HUES6 (cell line): ENCODE measurements at regions not wholly inside any gene's neighbourhood (a gene's known extent, or its start where the extent isn't known, plus 50 kb on each side); places are given as distances from the start of the nearest gene placed in this dataset.
A peak's percentile ranks its signal among the peaks of the same experiment; 100 is the strongest.

Source experiments
- H3K27ac ChIP-seq: 2 replicates; pipeline ENCODE4 v1.7.0; 2013; ENCODE audit warnings: low read depth, mild to moderate bottlenecking, low read length, inconsistent platforms
- H3K27me3 ChIP-seq: 2 replicates; pipeline ENCODE4 v1.6.1; 2013; ENCODE audit warnings: low read length; ENCODE audit not compliant: control insufficient read depth, insufficient read depth
- H3K36me3 ChIP-seq: 2 replicates; pipeline ENCODE4 v1.6.1; 2013; ENCODE audit warnings: low read length; ENCODE audit not compliant: control insufficient read depth, insufficient read depth
- H3K4me1 ChIP-seq: 2 replicates; pipeline ENCODE4 v1.6.1; 2013; ENCODE audit warnings: low read length; ENCODE audit not compliant: control insufficient read depth, insufficient read depth
- H3K4me3 ChIP-seq: 2 replicates; pipeline ENCODE4 v1.5.1; 2013; ENCODE audit warnings: low read depth, low read length
- H3K9ac ChIP-seq: one replicate; pipeline ENCODE4 v1.6.1; 2013; ENCODE audit warnings: mild to moderate bottlenecking, low read length
- H3K9me3 ChIP-seq: 2 replicates; pipeline ENCODE4 v1.6.1; 2013; ENCODE audit warnings: low read depth, low read length; ENCODE audit not compliant: control insufficient read depth, insufficient read depth

DNA sequence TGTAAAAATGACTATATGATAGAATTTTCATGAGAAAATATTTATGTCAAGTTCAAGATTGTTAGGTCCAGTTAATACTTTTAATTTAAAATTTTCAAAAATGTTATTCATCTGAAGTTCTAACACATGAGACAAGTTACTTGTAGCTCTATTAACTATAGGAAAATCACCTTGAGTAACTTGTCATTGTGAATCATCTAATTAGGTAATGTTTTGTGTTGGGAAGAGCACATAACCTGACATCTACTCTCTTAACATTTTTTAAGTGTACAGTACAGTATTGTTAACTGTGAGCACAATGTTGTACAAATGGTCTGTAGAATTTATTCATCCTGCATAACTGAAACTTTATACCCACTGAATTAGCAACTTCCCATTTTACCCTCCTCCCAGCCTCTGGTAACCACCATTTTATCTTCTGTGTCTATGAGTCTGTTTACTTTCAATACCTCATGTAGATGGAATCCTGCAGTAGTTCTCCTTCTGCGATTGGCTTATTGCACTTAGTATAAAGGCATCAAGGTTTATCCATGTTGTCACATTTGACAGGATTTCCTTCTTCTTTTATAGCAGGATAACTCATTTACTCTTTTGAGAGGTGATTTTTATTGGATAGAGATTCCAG is 54.6 kb downstream of the ARL4A start:
- Histone ChIP-seq H3K9me3 (no peaks in the 10 kb centered on the region), H3K27ac (no peak overlapping the region), H3K36me3 (no peaks in the 10 kb centered on the region), H3K9ac (no peak overlapping the region), H3K27me3 (no peaks in the 10 kb centered on the region), H3K4me1 (0 out of 2 replicates have a peak, but pooled peaks cover 5% of the 10 kb centered on the region), H3K4me3 (no peak overlapping the region)

DNA sequence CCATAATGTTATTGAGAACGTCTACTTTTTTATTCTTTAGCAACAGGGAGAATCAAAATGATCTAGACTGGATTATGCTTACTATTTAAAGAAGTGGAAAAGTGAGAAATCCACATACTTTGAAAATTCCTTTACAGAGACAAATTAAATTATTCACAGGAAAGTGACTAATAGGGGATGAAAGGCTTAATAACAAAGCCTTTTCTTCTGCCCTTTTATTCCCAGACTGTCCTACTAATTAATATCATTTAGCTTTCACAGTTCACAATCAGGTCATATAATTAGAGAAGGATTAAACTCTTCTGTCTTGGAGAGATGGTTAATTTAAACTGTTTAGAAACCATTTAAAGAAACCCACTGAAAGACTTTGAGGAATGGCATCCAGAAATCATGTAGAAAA is 58.8 kb downstream of the ARL4A start:
- Histone ChIP-seq H3K36me3 (no peaks in the 10 kb centered on the region), H3K4me1 (peaks cover 16% of the 10 kb centered on the region), H3K27me3 (no peaks in the 10 kb centered on the region), H3K4me3 (no peak overlapping the region), H3K27ac (no peak overlapping the region), H3K9ac (no peak overlapping the region), H3K9me3 (no peaks in the 10 kb centered on the region)

- H3K27ac ChIP-seq: no peak overlapping the region
- H3K36me3 ChIP-seq: no peaks in the 10 kb centered on the region
- no peaks in the 10 kb centered on the region for H3K9me3 ChIP-seq
- no peak overlapping the region for H3K9ac ChIP-seq
- peaks cover 16% of the 10 kb centered on the region for H3K4me1 ChIP-seq
- no peak overlapping the region for H3K4me3 ChIP-seq
- H3K27me3 ChIP-seq: no peaks in the 10 kb centered on the region
These were observed 60.4 kb downstream of the ARL4A start for GRCh38 chr7:12747687-12748306.

DNA sequence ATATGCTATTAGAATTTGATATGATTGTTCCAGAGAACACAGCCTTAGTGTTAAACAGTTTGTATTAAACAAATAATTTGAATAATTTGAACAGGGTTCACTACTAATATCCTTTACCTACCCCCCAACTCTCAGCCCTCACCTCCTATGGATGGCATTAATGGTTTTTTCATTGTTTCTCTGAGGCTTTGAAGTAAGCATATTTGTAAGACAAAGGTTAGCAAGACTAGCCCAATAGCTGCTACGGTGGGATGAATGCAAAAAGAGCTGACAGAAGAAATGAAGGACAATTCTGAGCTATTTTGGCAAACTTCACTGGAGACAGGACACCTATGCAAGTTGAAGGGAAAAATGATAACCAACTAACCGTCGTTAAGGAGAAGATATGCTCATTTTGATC is 61.6 kb downstream of the ARL4A start:
- Histone ChIP-seq H3K27me3 (no peaks in the 10 kb centered on the region), H3K4me3 (peak overlapping the region; percentile 31; the same call in 1 of the 2 replicates), H3K9ac (no peak overlapping the region), H3K4me1 (peaks cover 16% of the 10 kb centered on the region), H3K9me3 (no peaks in the 10 kb centered on the region), H3K27ac (peak overlapping the region; percentile 29; the same call in 1 of the 2 replicates), H3K36me3 (no peaks in the 10 kb centered on the region)

DNA sequence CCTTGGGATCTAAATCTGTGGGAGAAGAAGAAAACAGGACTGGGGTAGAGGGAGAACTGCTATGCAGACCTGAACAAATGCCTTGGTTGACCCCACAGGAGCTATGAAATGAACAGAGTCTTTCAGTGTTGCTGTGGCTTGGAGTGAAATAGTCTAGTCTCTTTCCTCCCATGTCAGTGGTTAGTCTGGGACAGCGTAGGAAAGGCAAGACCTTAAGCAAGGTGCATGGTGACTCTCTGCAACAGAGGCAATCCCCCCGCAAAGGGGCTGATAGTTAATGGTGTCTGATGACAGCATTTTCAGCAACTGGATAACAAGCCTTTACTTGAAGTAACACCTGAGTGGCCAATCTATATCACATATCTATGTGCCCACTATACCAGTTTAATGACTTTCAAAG is 62.3 kb downstream of the ARL4A start:
- Histone ChIP-seq H3K27me3 (no peaks in the 10 kb centered on the region), H3K36me3 (no peaks in the 10 kb centered on the region), H3K27ac (peak overlapping the region; percentile 29; the same call in 1 of the 2 replicates), H3K9ac (no peak overlapping the region), H3K9me3 (no peaks in the 10 kb centered on the region), H3K4me3 (no peak overlapping the region), H3K4me1 (peaks cover 16% of the 10 kb centered on the region)

DNA sequence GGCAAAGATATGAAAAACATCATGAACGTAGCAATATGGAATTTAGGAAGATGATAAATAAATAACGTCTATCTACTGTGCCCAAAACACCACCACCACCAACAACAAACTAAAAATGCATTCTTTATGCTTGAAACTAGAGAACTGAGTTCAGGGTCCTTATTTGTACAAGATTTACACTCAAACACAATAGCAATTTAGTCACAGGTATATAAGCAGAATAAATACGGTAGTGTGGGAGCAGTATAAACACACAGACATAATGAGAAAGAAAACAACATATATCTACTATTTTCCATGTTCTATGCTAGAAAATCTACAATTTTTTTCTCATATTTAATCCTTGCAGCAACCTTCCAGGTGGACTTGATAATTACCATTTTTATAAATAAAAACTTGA is 64.3 kb downstream of the ARL4A start:
- H3K27me3 ChIP-seq: no peaks in the 10 kb centered on the region
- H3K4me1 ChIP-seq: peaks cover 16% of the 10 kb centered on the region
- H3K27ac ChIP-seq: no peak overlapping the region
- H3K9ac ChIP-seq: no peak overlapping the region
- no peaks in the 10 kb centered on the region for H3K9me3 ChIP-seq
- H3K4me3 ChIP-seq: no peak overlapping the region
- H3K36me3 ChIP-seq: no peaks in the 10 kb centered on the region

DNA sequence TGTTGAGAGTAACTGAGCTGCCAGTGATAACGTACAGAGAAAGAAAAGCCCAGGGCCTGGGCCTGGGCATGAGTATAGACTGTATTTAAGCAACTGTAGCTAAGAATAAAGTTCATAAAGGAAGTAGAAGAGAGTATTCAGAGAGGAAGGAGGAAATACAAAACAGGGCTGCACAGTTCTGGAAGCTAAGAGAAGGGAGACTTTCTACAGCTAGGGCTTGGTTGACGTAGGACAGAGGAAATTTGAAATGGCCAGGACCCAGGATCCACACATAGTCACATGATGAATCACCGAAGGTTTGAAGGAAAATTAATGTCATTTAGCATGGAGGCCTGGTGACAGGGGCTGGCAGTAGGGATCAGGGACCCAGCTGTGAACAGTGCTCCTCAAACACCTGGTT is 66.7 kb downstream of the ARL4A start:
- Histone ChIP-seq H3K36me3 (no peaks in the 10 kb centered on the region), H3K9me3 (no peaks in the 10 kb centered on the region; the same call in 1 of the 2 replicates), H3K9ac (no peak overlapping the region), H3K4me1 (peaks cover 12% of the 10 kb centered on the region), H3K27me3 (no peaks in the 10 kb centered on the region), H3K4me3 (no peak overlapping the region), H3K27ac (no peak overlapping the region)

DNA sequence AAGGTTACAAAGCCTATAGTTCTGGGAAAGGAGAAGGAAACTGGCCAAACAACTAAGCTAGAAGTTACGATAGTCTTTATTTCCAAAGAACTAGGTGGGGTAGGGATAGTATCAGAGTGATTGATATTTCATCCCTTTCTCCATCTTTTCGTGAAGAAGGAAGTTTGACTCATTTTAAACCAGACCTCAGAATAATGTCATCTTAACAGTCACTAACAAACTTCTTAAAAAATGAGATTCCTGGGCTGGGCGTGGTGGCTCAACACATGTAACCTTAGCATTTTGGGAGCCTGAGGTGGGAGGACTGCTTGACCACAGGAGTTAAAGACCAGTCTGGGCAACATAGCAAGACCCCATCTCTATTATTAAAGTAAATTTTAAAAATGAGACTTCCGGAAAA is 69.4 kb downstream of the ARL4A start:
- H3K9me3 ChIP-seq: peaks cover 7% of the 10 kb centered on the region
- H3K4me1 ChIP-seq: no peaks in the 10 kb centered on the region
- no peaks in the 10 kb centered on the region for H3K36me3 ChIP-seq
- H3K27me3 ChIP-seq: no peaks in the 10 kb centered on the region
- no peak overlapping the region for H3K4me3 ChIP-seq
- H3K9ac ChIP-seq: no peak overlapping the region
- H3K27ac ChIP-seq: no peak overlapping the region

DNA sequence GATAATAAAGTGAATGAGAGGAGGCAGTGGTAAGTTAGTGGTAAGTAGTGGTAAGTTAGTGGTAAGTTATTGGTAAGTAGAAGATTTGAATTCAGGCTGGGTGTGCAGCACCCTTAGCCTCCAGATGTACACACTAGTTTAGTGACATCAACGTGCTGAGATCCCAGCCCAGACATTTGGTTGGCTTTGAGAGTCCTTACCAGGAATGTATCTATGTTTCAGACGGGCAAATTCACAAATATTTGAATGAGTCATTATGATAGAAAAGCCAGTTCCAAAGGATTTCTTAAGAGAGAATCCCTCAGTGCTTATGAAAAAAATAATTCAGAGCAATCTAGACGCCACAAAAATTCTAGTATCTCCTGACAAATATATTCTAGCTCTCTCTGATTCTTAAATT is 70.0 kb downstream of the ARL4A start:
- H3K4me3 ChIP-seq: no peak overlapping the region
- H3K27ac ChIP-seq: no peak overlapping the region
- H3K9me3 ChIP-seq: peaks cover 10% of the 10 kb centered on the region
- no peaks in the 10 kb centered on the region for H3K36me3 ChIP-seq
- no peaks in the 10 kb centered on the region for H3K27me3 ChIP-seq
- H3K4me1 ChIP-seq: no peaks in the 10 kb centered on the region
- H3K9ac ChIP-seq: no peak overlapping the region

GRCh38 chr7:12759151-12759550 is 71.7 kb downstream of the ARL4A start:
- Histone ChIP-seq H3K9ac (no peak overlapping the region), H3K27me3 (no peaks in the 10 kb centered on the region), H3K9me3 (peaks cover 10% of the 10 kb centered on the region), H3K27ac (no peak overlapping the region), H3K36me3 (no peaks in the 10 kb centered on the region), H3K4me3 (no peak overlapping the region), H3K4me1 (no peaks in the 10 kb centered on the region)

DNA sequence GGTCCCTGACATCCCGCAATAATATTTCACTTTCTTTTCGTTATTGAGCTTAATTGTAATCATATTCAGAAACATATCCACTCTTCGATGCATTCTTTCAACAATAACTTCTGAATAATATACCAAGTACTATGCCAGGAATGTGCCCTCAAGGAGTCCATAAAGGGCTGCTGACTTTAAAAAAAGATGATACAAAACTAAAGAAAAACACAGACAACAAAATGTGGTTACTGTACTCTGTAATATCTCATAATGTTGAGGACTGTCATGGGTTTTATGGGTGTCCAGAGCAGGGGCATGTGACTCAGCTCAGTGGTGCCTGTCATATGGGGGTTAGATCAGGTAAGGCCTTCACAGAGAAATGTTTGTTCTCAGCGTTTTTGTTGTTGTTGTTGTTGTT is 73.7 kb downstream of the ARL4A start:
- H3K27me3 ChIP-seq: no peaks in the 10 kb centered on the region
- no peak overlapping the region for H3K27ac ChIP-seq
- H3K9me3 ChIP-seq: peaks cover 10% of the 10 kb centered on the region
- no peaks in the 10 kb centered on the region for H3K36me3 ChIP-seq
- H3K4me3 ChIP-seq: no peak overlapping the region
- H3K9ac ChIP-seq: no peak overlapping the region
- 0 out of 2 replicates have a peak, but pooled peaks cover 3% of the 10 kb centered on the region for H3K4me1 ChIP-seq
